H1 (cell line): ENCODE measurements at regions not wholly inside any gene's neighbourhood (a gene's known extent, or its start where the extent isn't known, plus 50 kb on each side); places are given as distances from the start of the nearest gene placed in this dataset.

Experiments used
- CTCF ChIA-PET: fragments of 300-600 bp; sonication (Branson Sonifier 250); formaldehyde crosslinking; loops from one replicate; lab custom pipeline; 2021; ENCODE audit not compliant: partially characterized antibody; lab: Charles Lee
- POLR2A ChIA-PET: fragments of 300-600 bp; sonication (Branson Sonifier 250); formaldehyde crosslinking; loops from one replicate; lab custom pipeline; 2021; ENCODE audit warnings: inconsistent platforms; ENCODE audit not compliant: partially characterized antibody; lab: Charles Lee
- DNase-seq, 2 experiments: peaks; one replicate each; pipeline versions ENCODE4 v3.0.0 to v3.0.0-alpha.2; 2010 to 2022; ENCODE audit warnings: low spot score in 2 of 2, low read depth in 1 of 2, mixed read lengths in 1 of 2
- FAIRE-seq: peaks from 2 replicates; lab custom pipeline; 2011; peaks lifted over from hg19 to GRCh38; lab: Jason Lieb, UNC
- H2AFZ ChIP-seq: 2 replicates; pipeline ENCODE4 v1.8.1; 2012; ENCODE audit warnings: low read length, inconsistent platforms
- H2AK5ac ChIP-seq: 2 replicates; pipeline ENCODE4 v1.6.1; 2013; ENCODE audit warnings: low read depth, low read length
- H2BK120ac ChIP-seq: replicated peaks from 2 replicates; pipeline ENCODE3; 2013; ENCODE audit warnings: low read depth, low read length, inconsistent platforms
- H2BK12ac ChIP-seq: 2 replicates; pipeline ENCODE4 v1.6.1; 2013; ENCODE audit warnings: low read depth, low read length
- H2BK15ac ChIP-seq: 2 replicates; pipeline ENCODE4 v1.6.1; 2013; ENCODE audit warnings: low read length
- H2BK20ac ChIP-seq: 2 replicates; pipeline ENCODE4 v1.6.1; 2013; ENCODE audit warnings: low read length
- H2BK5ac ChIP-seq: 2 replicates; pipeline ENCODE4 v1.6.1; 2013; ENCODE audit warnings: low read depth, low read length
- H3K14ac ChIP-seq: 2 replicates; pipeline ENCODE4 v1.6.1; 2013; ENCODE audit warnings: inconsistent platforms; ENCODE audit not compliant: insufficient read length
- H3K18ac ChIP-seq: 2 replicates; pipeline ENCODE4 v1.6.1; 2013; ENCODE audit warnings: low read length; ENCODE audit errors: extremely low read depth
- H3K23ac ChIP-seq: 2 replicates; pipeline ENCODE4 v1.6.1; 2013; ENCODE audit warnings: inconsistent platforms; ENCODE audit not compliant: insufficient read length
- H3K23me2 ChIP-seq: 2 replicates; pipeline ENCODE4 v1.6.1; 2013; ENCODE audit warnings: low read depth, low read length
- H3K27ac ChIP-seq: 2 replicates; pipeline ENCODE4 v1.6.1; 2011; ENCODE audit warnings: low read depth, low read length, inconsistent platforms
- H3K27me3 ChIP-seq, 4 experiments: replicated peaks in 1 of 4; 1 replicate in 1 of 4; 2 replicates in 3 of 4; pipeline versions ENCODE4 v1.6.1 to v1.8.1; 2011 to 2013; ENCODE audit warnings: low read length in 3 of 4, mild to moderate bottlenecking in 3 of 4, inconsistent platforms in 2 of 4, mixed read lengths in 2 of 4, moderate library complexity in 1 of 4; ENCODE audit not compliant: control insufficient read depth in 3 of 4, insufficient read depth in 3 of 4; ENCODE audit errors: extremely low read depth in 1 of 4
- H3K36me3 ChIP-seq, 4 experiments: 2 replicates each; pipeline versions ENCODE4 v1.6.1 to v1.8.1; 2011 to 2013; ENCODE audit warnings: mild to moderate bottlenecking in 4 of 4, low read length in 3 of 4, moderate library complexity in 2 of 4, control low read depth in 1 of 4, inconsistent platforms in 1 of 4; ENCODE audit not compliant: insufficient read depth in 4 of 4, control insufficient read depth in 2 of 4
- H3K4ac ChIP-seq: replicated peaks from 2 replicates; pipeline ENCODE3; 2013; ENCODE audit warnings: low read length, low read depth, mixed read lengths, inconsistent platforms; ENCODE audit not compliant: insufficient read length
- H3K4me1 ChIP-seq, 4 experiments: replicated peaks in 1 of 4; 1 replicate in 1 of 4; 2 replicates in 3 of 4; pipeline versions ENCODE4 v1.6.1 to v1.8.1; 2011 to 2013; ENCODE audit warnings: low read length in 3 of 4, inconsistent platforms in 2 of 4, mixed read lengths in 1 of 4; ENCODE audit not compliant: insufficient read depth in 4 of 4, control insufficient read depth in 3 of 4
- H3K4me2 ChIP-seq, 2 experiments: 2 replicates each; pipeline versions ENCODE4 v1.6.1 to v1.8.1; 2011 to 2013; ENCODE audit warnings: low read depth in 2 of 2, low read length in 2 of 2, control low read depth in 1 of 2, inconsistent platforms in 1 of 2, mild to moderate bottlenecking in 1 of 2; ENCODE audit not compliant: insufficient read depth in 1 of 2
- H3K4me3 ChIP-seq, 4 experiments: fragments of 200-600, 300-600 bp in 1 of 4; sonication (generic), shearing (Covaris generic), sonication (Bioruptor Twin) in 1 of 4; 2 replicates each; pipeline versions ENCODE4 v1.5.1 to v1.8.1; 2011 to 2016; ENCODE audit warnings: low read length in 4 of 4, low read depth in 3 of 4, control low read depth in 2 of 4, inconsistent platforms in 2 of 4, mild to moderate bottlenecking in 2 of 4, mixed read lengths in 1 of 4, moderate library complexity in 1 of 4; ENCODE audit not compliant: insufficient read depth in 2 of 4; ENCODE audit errors: extremely low read depth in 1 of 4
- H3K56ac ChIP-seq: replicated peaks from 2 replicates; pipeline ENCODE3; 2013; ENCODE audit warnings: low read depth, mild to moderate bottlenecking, mixed read lengths, low read length, inconsistent platforms; ENCODE audit not compliant: insufficient read length
- H3K79me1 ChIP-seq: 2 replicates; pipeline ENCODE4 v1.6.1; 2013; ENCODE audit warnings: low read depth, low read length, control low read depth
- H3K79me2 ChIP-seq, 2 experiments: 2 replicates each; pipeline versions ENCODE4 v1.6.1 to v1.8.1; 2012 to 2013; ENCODE audit warnings: low read length in 2 of 2, mild to moderate bottlenecking in 2 of 2, inconsistent platforms in 1 of 2; ENCODE audit not compliant: insufficient read depth in 2 of 2, control insufficient read depth in 1 of 2
- H3K9ac ChIP-seq, 4 experiments: replicated peaks in 1 of 4; 1 replicate in 1 of 4; 2 replicates in 3 of 4; pipeline versions ENCODE4 v1.6.1 to v1.8.1; 2011 to 2013; ENCODE audit warnings: low read depth in 3 of 4, low read length in 3 of 4, control low read depth in 2 of 4, mild to moderate bottlenecking in 2 of 4, moderate library complexity in 2 of 4, inconsistent platforms in 1 of 4; ENCODE audit errors: extremely low read depth in 1 of 4
- H3K9me3 ChIP-seq, 2 experiments: 2 replicates each; pipeline versions ENCODE4 v1.6.1 to v1.8.1; 2012 to 2013; ENCODE audit warnings: mild to moderate bottlenecking in 2 of 2, moderate library complexity in 2 of 2, control low read depth in 1 of 2, inconsistent platforms in 1 of 2, low read depth in 1 of 2, low read length in 1 of 2, mixed read lengths in 1 of 2; ENCODE audit not compliant: insufficient read depth in 2 of 2
- H4K20me1 ChIP-seq, 2 experiments: replicated peaks in 1 of 2; 2 replicates each; pipeline versions ENCODE3 to v1.8.1; 2011 to 2013; ENCODE audit warnings: inconsistent platforms in 2 of 2, low read length in 2 of 2, mild to moderate bottlenecking in 1 of 2; ENCODE audit not compliant: insufficient read depth in 2 of 2, control insufficient read depth in 1 of 2
- H4K5ac ChIP-seq: 2 replicates; pipeline ENCODE4 v1.6.1; 2013; ENCODE audit warnings: low read length, low read depth, mixed read lengths, inconsistent platforms; ENCODE audit not compliant: insufficient read length
- H4K8ac ChIP-seq: 2 replicates; pipeline ENCODE4 v1.8.0; 2013; ENCODE audit warnings: mild to moderate bottlenecking, moderate library complexity, low read length, inconsistent platforms; ENCODE audit not compliant: insufficient read depth; ENCODE audit errors: extremely low read depth
- H4K91ac ChIP-seq: replicated peaks from 2 replicates; pipeline ENCODE3; 2013; ENCODE audit warnings: low read length, mixed read lengths, inconsistent platforms; ENCODE audit not compliant: insufficient read length
- CHD2 ChIP-seq: IDR thresholded peaks from 2 replicates; pipeline ENCODE4 v1.6.1; 2012; ENCODE audit warnings: low read length, improper control_type of control experiment
- CREB1 ChIP-seq: IDR thresholded peaks from 2 replicates; pipeline ENCODE4 v1.6.1; 2012; ENCODE audit warnings: inconsistent platforms
- CTCF ChIP-seq, 3 experiments: IDR thresholded peaks; 1 replicate in 2 of 3; 2 replicates in 1 of 3; pipeline versions ENCODE4 v1.5.1 to v1.6.1; 2011; ENCODE audit warnings: low read length in 3 of 3, mild to moderate bottlenecking in 3 of 3, inconsistent platforms in 2 of 3, low read depth in 1 of 3, moderate library complexity in 1 of 3; ENCODE audit not compliant: insufficient read depth in 1 of 3; ENCODE audit errors: control extremely low read depth in 1 of 3
- HDAC2 ChIP-seq, 2 experiments: fragments of 300-600 bp in 1 of 2; sonication (generic) in 1 of 2; IDR thresholded peaks; 2 replicates each; pipeline ENCODE4 v1.6.1; 2011 to 2012; ENCODE audit warnings: low read depth in 2 of 2, low read length in 2 of 2, mild to moderate bottlenecking in 2 of 2, moderate library complexity in 2 of 2, borderline replicate concordance in 1 of 2, inconsistent platforms in 1 of 2
- KDM1A ChIP-seq: fragments of 200-600, 300-600 bp; sonication (generic); IDR thresholded peaks from 2 replicates; pipeline ENCODE4 v1.7.1; 2016; ENCODE audit warnings: mild to moderate bottlenecking, low read length, borderline replicate concordance
- NRF1 ChIP-seq: IDR thresholded peaks from 2 replicates; pipeline ENCODE4 v1.6.1; 2011; ENCODE audit warnings: mild to moderate bottlenecking, low read depth, low read length, improper control_type of control experiment
- RBBP5 ChIP-seq: IDR thresholded peaks from 2 replicates; pipeline ENCODE4 v1.7.1; 2012; ENCODE audit warnings: low read depth, mild to moderate bottlenecking, inconsistent platforms, low read length, moderate library complexity, borderline replicate concordance
- RNF2 ChIP-seq: fragments of 200-900, 300-1000 bp; sonication (generic); IDR thresholded peaks from 2 replicates; pipeline ENCODE4 v1.7.1; 2016; ENCODE audit warnings: borderline replicate concordance, low read depth, mild to moderate bottlenecking, antibody characterized with exemption, low read length; ENCODE audit not compliant: poor library complexity, severe bottlenecking; ENCODE audit errors: missing control alignments
- RXRA ChIP-seq: IDR thresholded peaks from 2 replicates; pipeline ENCODE4 v1.6.1; 2011; ENCODE audit warnings: low read depth, mild to moderate bottlenecking, low read length, moderate library complexity; ENCODE audit not compliant: insufficient read depth
- SIN3A ChIP-seq, 2 experiments: IDR thresholded peaks in 1 of 2; conservative IDR thresholded peaks in 1 of 2; 2 replicates each; pipeline ENCODE4 v1.6.1; 2011 to 2012; ENCODE audit warnings: low read length in 2 of 2, improper control_type of control experiment in 1 of 2, low read depth in 1 of 2, mild to moderate bottlenecking in 1 of 2
- SIX5 ChIP-seq: IDR thresholded peaks from 2 replicates; pipeline ENCODE4 v1.6.1; 2011; ENCODE audit warnings: mild to moderate bottlenecking, low read depth, low read length
- TBP ChIP-seq: IDR thresholded peaks from 2 replicates; pipeline ENCODE4 v1.6.1; 2011; ENCODE audit warnings: low read depth, low read length, improper control_type of control experiment
- whole genome bisulfite sequencing, 2 experiments: shearing (Covaris generic) in 1 of 2; methylation state at CpG; one replicate each; pipeline versions ENCODE4 v1.1.6 to v1.1.7; 2013 to 2015; ENCODE audit warnings: low lambda C conversion rate in 2 of 2, mixed read lengths in 2 of 2, inconsistent platforms in 1 of 2, low coverage in 1 of 2, missing lambda C conversion rate in 1 of 2; ENCODE audit not compliant: insufficient replicate concordance in 2 of 2, insufficient coverage in 1 of 2, insufficient read length in 1 of 2; ENCODE audit errors: extremely low coverage in 1 of 2, missing lambda C conversion rate in 1 of 2; 5-methylcytosine and 5-hydroxymethylcytosine counted together

GRCh38 chr17:63165400-63165799, 199.4 kb downstream of the TANC2 start:
- Histone ChIP-seq H2BK5ac (no peak overlapping the region), H3K4me1 (no peaks in the 10 kb centered on the region; a peak in 1 of 7 replicates), H2AFZ (no peak overlapping the region), H4K5ac (no peak overlapping the region), H2BK12ac (no peak overlapping the region), H3K18ac (no peak overlapping the region), H2BK120ac (no peak overlapping the region), H2BK20ac (no peak overlapping the region), H3K14ac (no peak overlapping the region), H2AK5ac (no peak overlapping the region), H4K20me1 (no peaks in the 10 kb centered on the region), H3K23me2 (no peaks in the 10 kb centered on the region), H3K9me3 (no peaks in the 10 kb centered on the region), H3K4me3 (no peak overlapping the region), H3K36me3 (no peaks in the 10 kb centered on the region), H3K79me2 (no peaks in the 10 kb centered on the region), H3K27me3 (no peaks in the 10 kb centered on the region), H2BK15ac (no peak overlapping the region), H3K79me1 (no peaks in the 10 kb centered on the region), H3K4ac (no peak overlapping the region), H3K23ac (no peak overlapping the region), H4K91ac (no peak overlapping the region), H4K8ac (no peak overlapping the region), H3K4me2 (no peak overlapping the region), H3K27ac (no peak overlapping the region), H3K56ac (no peak overlapping the region), H3K9ac (no peak overlapping the region)
- no peak for FAIRE-seq
- ChIA-PET CTCF (interaction anchor here (0.6 kb wide), 1 partner anchor 48 kb away, joined by 3 read pairs; no protein-coding TSS in a partner anchor), POLR2A (no interaction called here)
- no peak for DNase-seq
- 50% methylated on average over 2 of the region's 2 CpGs; no CpG with 5 or more reads in 1 of the 2 experiments for WGBS, 2 experiments
- TF ChIP-seq KDM1A (no peak), CTCF (IDR thresholded peaks at IDR 0.05; ENCODE audit: control extremely low read depth in 1 of 3, insufficient read depth in 1 of 3, low read depth in 1 of 3, low read length in 3 of 3) (no peak), HDAC2 (IDR thresholded peaks at IDR 0.05; ENCODE audit: borderline replicate concordance in 1 of 2, low read depth in 2 of 2, low read length in 2 of 2) (no peak), SIN3A (conservative IDR thresholded peaks at IDR 0.05 in 1 of 2, IDR thresholded peaks at IDR 0.05 in 1 of 2; ENCODE audit: low read depth in 1 of 2, low read length in 2 of 2) (no peak), RBBP5 (no peak), TBP (no peak), SIX5 (no peak), RNF2 (no peak), CREB1 (no peak), CHD2 (no peak), RXRA (no peak), NRF1 (no peak)
